Activated CD8-positive, alpha-beta T cell treated with anti-CD3 and anti-CD28 coated beads for 36 hours (primary cell): ENCODE measurements at regions not wholly inside any gene's neighbourhood (a gene's known extent, or its start where the extent isn't known, plus 50 kb on each side); places are given as distances from the start of the nearest gene placed in this dataset.

Experiments used
- ATAC-seq: fragments of 200-7000 bp; cut with Tn5 transposase; one replicate; pipeline ENCODE4 v1.10.0; 2021; ENCODE audit warnings: mild to moderate bottlenecking, moderate library complexity
- CTCF ChIA-PET: fragments of 350-600 bp; sonication (Branson Sonifier 250); formaldehyde crosslinking; loops from one replicate; lab custom pipeline; 2021; ENCODE audit warnings: antibody characterized with exemption; lab: Charles Lee
- POLR2A ChIA-PET: fragments of 350-600 bp; sonication (Branson Sonifier 250); formaldehyde crosslinking; loops from one replicate; lab custom pipeline; 2021; ENCODE audit warnings: antibody characterized with exemption; lab: Charles Lee
- DNase-seq: peaks from one replicate; pipeline ENCODE4 v3.0.0-alpha.2; 2020
- H3K27ac Mint-ChIP-seq: one replicate; pipeline ENCODE4 v1.8.0; 2021; ENCODE audit warnings: mild to moderate bottlenecking, mixed read lengths
- H3K27me3 Mint-ChIP-seq: one replicate; pipeline ENCODE4 v1.8.0; 2021; ENCODE audit warnings: mixed read lengths
- H3K36me3 Mint-ChIP-seq: one replicate; pipeline ENCODE4 v1.8.0; 2021; ENCODE audit warnings: low read depth, mixed read lengths
- H3K4me1 Mint-ChIP-seq: one replicate; pipeline ENCODE4 v1.8.0; 2021; ENCODE audit warnings: low read depth, mixed read lengths
- H3K4me3 Mint-ChIP-seq: one replicate; pipeline ENCODE4 v1.8.0; 2021; ENCODE audit warnings: mild to moderate bottlenecking, moderate library complexity, mixed read lengths
- H3K9me3 Mint-ChIP-seq: one replicate; pipeline ENCODE4 v1.8.0; 2021; ENCODE audit warnings: mixed read lengths
- CTCF ChIP-seq: fragments of 200-600 bp; IDR thresholded peaks from one replicate; pipeline ENCODE4 v1.8.0; 2022; ENCODE audit warnings: antibody characterized with exemption, mild to moderate bottlenecking
- intact Hi-C: fragments of 100-400 bp; cut with micrococcal nuclease; formaldehyde crosslinking; loops from one replicate; pipeline ENCODE4 v1.10.0; 2022

- H3K36me3 Mint-ChIP-seq, result no peaks in the 10 kb centered on the region
- intact Hi-C loops, result no loop called here
- peaks cover 14% of the 10 kb centered on the region for H3K27me3 Mint-ChIP-seq
- CTCF ChIA-PET, result no interaction called here
- POLR2A ChIA-PET, result no interaction called here
- H3K9me3 Mint-ChIP-seq, result no peaks in the 10 kb centered on the region
- DNase-seq (no peak), ATAC-seq (peak; percentile 39)
- no peaks in the 10 kb centered on the region for H3K4me1 Mint-ChIP-seq
- no peak overlapping the region for H3K27ac Mint-ChIP-seq
- TF ChIP-seq CTCF, result no peak
- no peak overlapping the region for H3K4me3 Mint-ChIP-seq
Measured at GRCh38 chr6:40947876-40948526, 91.0 kb downstream of the UNC5CL start.

- ChIA-PET POLR2A (no interaction called here), CTCF (no interaction called here)
- H3K27ac Mint-ChIP-seq, result no peak overlapping the region
- no peak for TF ChIP-seq CTCF
- no peak for ATAC-seq
- H3K36me3 Mint-ChIP-seq, result no peaks in the 10 kb centered on the region
- intact Hi-C loops, result no loop called here
- H3K9me3 Mint-ChIP-seq, result no peaks in the 10 kb centered on the region
- H3K4me1 Mint-ChIP-seq, result no peaks in the 10 kb centered on the region
- no peak overlapping the region for H3K4me3 Mint-ChIP-seq
- H3K27me3 Mint-ChIP-seq, result peaks cover 15% of the 10 kb centered on the region
- no peak for DNase-seq
Measured at GRCh38 chr6:40946738-40947301, 92.2 kb downstream of the UNC5CL start.

GRCh38 chr6:40937491-40937890 lies 101.5 kb downstream of the UNC5CL start:
- no peak for DNase-seq

GRCh38 chr6:40936818-40937251 lies 102.2 kb downstream of the UNC5CL start:
- DNase-seq (no peak), ATAC-seq (no peak)
- POLR2A ChIA-PET, result no interaction called here
- H3K4me3 Mint-ChIP-seq, result no peak overlapping the region
- H3K4me1 Mint-ChIP-seq, result no peaks in the 10 kb centered on the region
- H3K9me3 Mint-ChIP-seq, result no peaks in the 10 kb centered on the region
- H3K27ac Mint-ChIP-seq, result no peak overlapping the region
- CTCF ChIA-PET, result no interaction called here
- peaks cover 8% of the 10 kb centered on the region for H3K27me3 Mint-ChIP-seq
- no peak for TF ChIP-seq CTCF
- H3K36me3 Mint-ChIP-seq, result no peaks in the 10 kb centered on the region
- intact Hi-C loops, result no loop called here

More at GRCh38 chr6:40937491-40937890, 101.5 kb downstream of the UNC5CL start:
- no peaks in the 10 kb centered on the region for H3K9me3 Mint-ChIP-seq
- H3K4me3 Mint-ChIP-seq, result no peak overlapping the region
- H3K36me3 Mint-ChIP-seq, result no peaks in the 10 kb centered on the region
- no peak for TF ChIP-seq CTCF
- CTCF ChIA-PET, result no interaction called here
- H3K27me3 Mint-ChIP-seq, result peaks cover 10% of the 10 kb centered on the region
- no peak overlapping the region for H3K27ac Mint-ChIP-seq
- H3K4me1 Mint-ChIP-seq, result no peaks in the 10 kb centered on the region
- no peak for ATAC-seq
- POLR2A ChIA-PET, result no interaction called here
- intact Hi-C loops, result no loop called here

GRCh38 chr6:40933864-40934263 lies 105.2 kb downstream of the UNC5CL start:
- H3K27me3 Mint-ChIP-seq, result peaks cover 5% of the 10 kb centered on the region
- CTCF ChIA-PET, result no interaction called here
- POLR2A ChIA-PET, result no interaction called here

More at GRCh38 chr6:40933864-40934263, 105.2 kb downstream of the UNC5CL start:
- no peaks in the 10 kb centered on the region for H3K4me1 Mint-ChIP-seq
- DNase-seq (no peak), ATAC-seq (no peak)
- H3K27ac Mint-ChIP-seq, result no peak overlapping the region
- H3K36me3 Mint-ChIP-seq, result no peaks in the 10 kb centered on the region
- no peaks in the 10 kb centered on the region for H3K9me3 Mint-ChIP-seq
- intact Hi-C loops, result no loop called here
- TF ChIP-seq CTCF, result no peak
- no peak overlapping the region for H3K4me3 Mint-ChIP-seq
